Cardiac fibroblast (primary cell): ENCODE measurements at regions not wholly inside any gene's neighbourhood (a gene's known extent, or its start where the extent isn't known, plus 50 kb on each side); places are given as distances from the start of the nearest gene placed in this dataset.
"Not testable (repeated sequence)": the region's sequence is repeated elsewhere in the genome, so short reads cannot be mapped to it uniquely, and the experiment has no call there.

Source experiments
- DNase-seq, 2 donors: peaks; one replicate each; pipeline versions ENCODE4 v3.0.0 to v3.0.0-alpha.2; 2010; ENCODE audit warnings: low read depth in 2 of 2
- H3K4me3 ChIP-seq, 2 donors: replicated peaks in 1 of 2; 1 replicate in 1 of 2; 2 replicates in 1 of 2; pipeline ENCODE4 v1.5.1; 2011; ENCODE audit warnings: low read depth in 2 of 2, low read length in 2 of 2, mild to moderate bottlenecking in 2 of 2, moderate library complexity in 1 of 2
- TF ChIP-seq, protein P1 (sequence below): IDR thresholded peaks from one replicate; pipeline ENCODE4 v1.5.1; 2011; ENCODE audit warnings: low read depth, mild to moderate bottlenecking, low read length, inconsistent platforms

DNA sequence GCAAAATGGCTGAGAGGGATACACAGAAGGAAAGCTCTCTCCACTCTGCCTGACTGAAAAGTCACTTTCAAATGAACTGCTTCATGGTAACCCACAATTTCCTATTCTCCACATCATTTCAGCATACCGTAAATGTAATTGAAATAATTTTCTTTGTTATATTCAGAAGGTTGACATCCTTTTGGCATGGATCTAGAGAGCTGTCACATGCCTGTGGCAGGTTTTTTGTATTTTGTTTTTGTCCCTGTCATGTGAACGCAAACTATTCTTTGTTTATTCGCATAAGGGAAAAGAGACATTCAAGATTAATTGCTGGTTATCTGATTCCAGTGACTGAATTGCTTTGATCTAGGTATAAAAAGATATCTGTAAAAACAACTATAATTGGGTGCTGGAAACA is 1808.1 kb downstream of the NCAM2 start:
- TF ChIP-seq, protein P1, sequence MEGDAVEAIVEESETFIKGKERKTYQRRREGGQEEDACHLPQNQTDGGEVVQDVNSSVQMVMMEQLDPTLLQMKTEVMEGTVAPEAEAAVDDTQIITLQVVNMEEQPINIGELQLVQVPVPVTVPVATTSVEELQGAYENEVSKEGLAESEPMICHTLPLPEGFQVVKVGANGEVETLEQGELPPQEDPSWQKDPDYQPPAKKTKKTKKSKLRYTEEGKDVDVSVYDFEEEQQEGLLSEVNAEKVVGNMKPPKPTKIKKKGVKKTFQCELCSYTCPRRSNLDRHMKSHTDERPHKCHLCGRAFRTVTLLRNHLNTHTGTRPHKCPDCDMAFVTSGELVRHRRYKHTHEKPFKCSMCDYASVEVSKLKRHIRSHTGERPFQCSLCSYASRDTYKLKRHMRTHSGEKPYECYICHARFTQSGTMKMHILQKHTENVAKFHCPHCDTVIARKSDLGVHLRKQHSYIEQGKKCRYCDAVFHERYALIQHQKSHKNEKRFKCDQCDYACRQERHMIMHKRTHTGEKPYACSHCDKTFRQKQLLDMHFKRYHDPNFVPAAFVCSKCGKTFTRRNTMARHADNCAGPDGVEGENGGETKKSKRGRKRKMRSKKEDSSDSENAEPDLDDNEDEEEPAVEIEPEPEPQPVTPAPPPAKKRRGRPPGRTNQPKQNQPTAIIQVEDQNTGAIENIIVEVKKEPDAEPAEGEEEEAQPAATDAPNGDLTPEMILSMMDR: no peak
- no peak overlapping the region for H3K4me3 ChIP-seq
- no peak for DNase-seq

DNA sequence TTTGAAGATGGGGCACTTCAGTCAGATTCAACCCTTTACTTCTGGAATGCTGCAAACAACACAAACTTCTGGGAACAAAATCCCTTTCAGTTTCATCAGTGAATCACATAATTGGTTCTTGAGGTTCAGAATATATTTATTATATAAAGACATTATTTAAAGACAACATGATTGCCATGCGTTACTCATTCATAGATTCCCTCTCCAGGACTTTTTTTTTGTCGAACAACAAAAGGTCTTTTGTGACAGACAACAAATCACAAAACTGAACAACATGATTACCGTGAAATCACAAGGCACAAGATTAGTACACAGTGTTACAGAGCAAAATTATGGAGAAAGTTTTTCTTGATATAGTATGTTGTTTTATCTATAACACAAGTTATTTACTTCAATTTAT is 1815.0 kb downstream of the NCAM2 start:
- DNase-seq: no peak
- TF ChIP-seq, protein P1: no peak
- H3K4me3 ChIP-seq: no peak overlapping the region

DNA sequence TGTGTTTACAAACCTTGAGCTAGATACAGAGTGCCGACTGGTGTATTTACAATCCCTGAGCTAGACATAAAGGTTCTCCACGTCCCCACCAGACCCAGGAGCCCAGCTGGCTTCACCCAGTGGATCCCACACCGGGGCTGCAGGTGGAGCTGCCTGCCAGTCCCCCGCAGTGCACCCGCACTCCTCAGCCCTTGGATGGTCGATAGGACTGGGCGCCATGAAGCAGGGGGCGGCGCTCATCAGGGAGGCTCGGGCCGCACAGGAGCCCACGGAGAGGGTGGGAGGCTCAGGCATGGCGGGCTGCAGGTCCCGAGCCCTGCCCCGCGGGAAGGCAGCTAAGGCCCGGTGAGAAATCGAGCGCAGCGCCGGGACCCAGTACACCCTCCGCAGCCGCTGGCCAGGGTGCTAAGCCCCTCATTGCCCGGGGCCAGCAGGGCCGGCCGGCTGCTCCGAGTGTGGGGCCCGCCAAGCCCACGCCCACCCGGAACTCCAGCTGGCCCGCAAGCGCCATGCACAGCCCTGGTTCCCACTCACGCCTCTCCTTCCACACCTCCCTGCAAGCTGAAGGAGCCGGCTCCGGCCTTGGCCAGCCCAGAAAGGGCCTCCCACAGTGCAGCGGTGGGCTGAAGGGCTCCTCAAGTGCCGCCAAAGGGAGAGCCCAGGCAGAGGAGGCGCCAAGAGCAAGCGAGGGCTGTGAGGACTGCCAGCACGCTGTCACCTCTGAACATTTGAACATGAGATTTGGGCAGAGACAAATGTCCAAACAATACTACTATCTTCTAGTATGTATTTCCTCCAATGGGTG is 1820.7 kb downstream of the NCAM2 start:
- not testable (repeated sequence) for H3K4me3 ChIP-seq, DNase-seq

DNA sequence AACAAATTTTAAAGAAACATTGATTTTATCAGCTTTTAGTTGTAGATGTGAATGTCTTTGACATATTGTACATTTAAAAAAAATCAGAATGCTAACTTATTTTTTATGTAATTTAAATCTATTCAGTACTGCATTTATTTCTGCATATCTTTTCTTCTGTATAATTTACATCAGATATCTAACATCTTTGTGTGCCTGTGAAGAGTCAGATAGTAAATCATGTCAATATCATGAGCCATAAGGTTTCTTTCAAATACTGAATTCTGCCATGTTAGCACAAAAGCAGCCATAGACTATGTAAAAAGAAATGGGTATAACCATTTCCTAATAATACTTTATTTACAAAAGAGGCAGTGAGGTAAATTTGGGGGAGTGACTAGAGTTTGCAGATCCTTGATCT is 1829.2 kb downstream of the NCAM2 start:
- DNase-seq: no peak
- H3K4me3 ChIP-seq: no peak overlapping the region
- TF ChIP-seq, protein P1: no peak

DNA sequence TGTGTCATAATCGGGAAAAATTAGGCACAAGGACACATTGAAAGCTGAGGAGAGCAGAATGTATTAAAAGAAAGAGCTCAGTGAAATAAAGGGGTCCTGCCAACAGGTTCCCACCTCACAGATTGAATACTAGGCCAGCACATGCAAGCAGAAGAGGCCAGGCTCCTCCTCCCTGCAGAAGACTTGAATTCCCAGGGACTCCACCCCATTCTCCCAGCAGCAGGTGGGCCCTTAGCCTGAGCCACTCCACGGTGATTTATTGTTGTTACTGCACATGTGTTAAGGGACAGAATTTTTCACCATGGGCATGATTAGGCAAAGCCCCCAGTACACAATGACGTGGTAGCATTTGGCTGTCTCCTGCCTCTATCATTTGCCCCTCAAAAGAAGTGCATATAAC is 1844.7 kb downstream of the NCAM2 start:
- no peak for DNase-seq
- H3K4me3 ChIP-seq: no peak overlapping the region
- TF ChIP-seq, protein P1: no peak

DNA sequence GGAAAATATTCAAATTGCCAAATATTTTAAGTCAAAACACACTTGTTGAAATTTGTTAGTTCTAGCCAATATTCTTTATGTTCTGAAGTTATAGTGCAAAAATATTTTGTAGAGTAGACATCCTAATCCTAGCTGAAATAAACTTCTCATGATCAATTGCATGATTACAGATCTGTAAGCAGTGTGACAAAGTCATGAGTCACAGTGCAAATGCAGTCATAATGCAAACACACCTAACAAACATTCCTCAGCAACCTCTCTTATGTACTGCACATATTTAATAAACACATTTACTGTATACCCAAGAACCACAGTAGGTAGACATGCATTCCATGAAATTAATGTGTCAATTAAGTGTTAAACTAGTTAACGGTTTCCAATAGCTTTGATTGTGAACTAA is 1857.4 kb downstream of the NCAM2 start:
- DNase-seq: peak in 1 of 2 donors; percentile 0
- no peak overlapping the region for H3K4me3 ChIP-seq

DNA sequence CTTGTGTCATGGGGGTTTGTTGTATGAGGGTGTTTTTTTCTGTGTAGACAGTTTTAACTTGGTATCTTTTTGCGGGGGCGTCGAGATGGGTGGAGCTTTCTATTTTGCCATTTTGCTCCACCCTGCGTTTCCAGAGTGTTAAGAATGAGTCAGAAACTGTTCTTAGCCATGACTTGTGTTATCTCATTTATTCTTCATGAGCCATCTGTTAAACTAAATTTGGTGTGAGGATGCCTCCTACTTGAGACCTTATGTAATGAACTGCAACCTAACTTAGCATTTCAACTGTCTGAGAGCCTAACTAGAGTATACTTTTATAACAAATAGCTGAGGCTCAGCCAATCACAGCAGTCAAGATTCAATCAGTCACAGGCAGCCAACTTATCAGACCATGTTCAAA is 1873.5 kb downstream of the NCAM2 start:
- DNase-seq: no peak
- H3K4me3 ChIP-seq: no peak overlapping the region
- TF ChIP-seq, protein P1: no peak

More for the DNA sequence above, 1857.4 kb downstream of the NCAM2 start:
- TF ChIP-seq, protein P1: no peak
